Thyroid gland (tissue), 4 donors: ENCODE measurements at regions not wholly inside any gene's neighbourhood (a gene's known extent, or its start where the extent isn't known, plus 50 kb on each side); places are given as distances from the start of the nearest gene placed in this dataset.

ENCODE experiments used
- DNase-seq, 2 donors: peaks; one replicate each; pipeline ENCODE4 v3.0.0-alpha.2; 2019
- H3K27ac ChIP-seq, 3 donors: fragments of 200-600 bp; sonication (generic); 1 replicate in 2 of 3; 2 replicates in 1 of 3; pipeline ENCODE4 v1.5.1; 2016 to 2019; ENCODE audit warnings: mild to moderate bottlenecking in 1 of 3, moderate library complexity in 1 of 3
- H3K27me3 ChIP-seq: fragments of 200-600 bp; sonication (generic); one replicate; pipeline ENCODE4 v1.5.1; 2019
- H3K36me3 ChIP-seq, 2 donors: fragments of 200-600 bp; sonication (generic); one replicate each; pipeline ENCODE4 v1.5.1; 2016 to 2019
- H3K4me1 ChIP-seq, 2 donors: fragments of 200-600 bp; sonication (generic); one replicate each; pipeline ENCODE4 v1.5.1; 2017 to 2019
- H3K4me3 ChIP-seq, 3 donors: fragments of 200-600 bp; sonication (generic); replicated peaks in 1 of 3; 1 replicate in 2 of 3; 2 replicates in 1 of 3; pipeline ENCODE4 v1.5.1; 2016; ENCODE audit warnings: mild to moderate bottlenecking in 1 of 3
- H3K9me3 ChIP-seq: fragments of 200-600 bp; sonication (generic); one replicate; pipeline ENCODE4 v1.5.1; 2017
- CTCF ChIP-seq, 6 experiments: fragments of 200-600 bp in 3 of 6; fragments of 450-650 bp in 3 of 6; sonication (generic) in 3 of 6; IDR thresholded peaks; one replicate each; pipeline ENCODE4 v1.5.1; 2016 to 2019; ENCODE audit warnings: antibody characterized with exemption in 6 of 6, mild to moderate bottlenecking in 2 of 6, inconsistent platforms in 1 of 6, moderate library complexity in 1 of 6
- POLR2A ChIP-seq, 2 donors: fragments of 450-650 bp; IDR thresholded peaks; one replicate each; pipeline ENCODE4 v1.6.1; 2017; ENCODE audit warnings: antibody characterized with exemption in 2 of 2, mild to moderate bottlenecking in 2 of 2, moderate library complexity in 1 of 2
- WGBS, 2 donors: methylation state at CpG; one replicate each; pipeline ENCODE4 v1.1.5; 2017; 5-methylcytosine and 5-hydroxymethylcytosine counted together
- intact Hi-C: fragments of 100-400 bp; cut with DNase I; formaldehyde crosslinking; loops from one replicate; pipeline ENCODE4 v1.15.1; 2023

GRCh38 chr17:79217473-79218135 is 143.0 kb downstream of the ENGASE start:
- Histone ChIP-seq H3K27ac (no peak overlapping the region), H3K4me3 (no peak overlapping the region), H3K9me3 (no peaks in the 10 kb centered on the region), H3K27me3 (peaks cover 4% of the 10 kb centered on the region), H3K36me3 (no peaks in the 10 kb centered on the region), H3K4me1 (no peaks in the 10 kb centered on the region)
- TF ChIP-seq CTCF (IDR thresholded peaks at IDR 0.05) (no peak), POLR2A (IDR thresholded peaks at IDR 0.05) (no peak)
- DNase-seq = no peak
- intact Hi-C loops = no loop called here
- 62 to 64% methylated on average over 12 of the region's 12 CpGs for WGBS, 2 donors

- Histone ChIP-seq H3K4me3 (no peak overlapping the region), H3K36me3 (no peaks in the 10 kb centered on the region), H3K27ac (no peak overlapping the region), H3K9me3 (no peaks in the 10 kb centered on the region), H3K27me3 (no peaks in the 10 kb centered on the region), H3K4me1 (no peaks in the 10 kb centered on the region)
- intact Hi-C loops = no loop called here
- TF ChIP-seq CTCF (IDR thresholded peaks at IDR 0.05) = no peak
- TF ChIP-seq POLR2A (IDR thresholded peaks at IDR 0.05) = no peak
- 63 to 73% methylated on average over 3 to 6 of the region's 6 CpGs for WGBS, 2 donors
- no peak for DNase-seq
Observed at GRCh38 chr17:79216826-79217225, 142.2 kb downstream of the ENGASE start.

- Histone ChIP-seq H3K27me3 (no peaks in the 10 kb centered on the region), H3K27ac (no peak overlapping the region), H3K36me3 (no peaks in the 10 kb centered on the region), H3K4me3 (no peak overlapping the region), H3K9me3 (no peaks in the 10 kb centered on the region), H3K4me1 (no peaks in the 10 kb centered on the region)
- DNase-seq = no peak
- whole genome bisulfite sequencing, 2 donors = 49 to 51% methylated on average over 6 of the region's 6 CpGs
- TF ChIP-seq POLR2A (IDR thresholded peaks at IDR 0.05) (no peak), CTCF (IDR thresholded peaks at IDR 0.05) (no peak)
- intact Hi-C loops = no loop called here
Observed at GRCh38 chr17:79216391-79216790, 141.8 kb downstream of the ENGASE start.

GRCh38 chr17:79215631-79216030 is 141.0 kb downstream of the ENGASE start:
- no peak for TF ChIP-seq POLR2A (IDR thresholded peaks at IDR 0.05)
- no peak for TF ChIP-seq CTCF (IDR thresholded peaks at IDR 0.05)
- no peaks in the 10 kb centered on the region for H3K27me3 ChIP-seq
- WGBS, 2 donors = 76 to 100% methylated on average over 5 to 13 of the region's 13 CpGs
- intact Hi-C loops = no loop called here
- no peak for DNase-seq
- H3K9me3 ChIP-seq = no peaks in the 10 kb centered on the region
- no peaks in the 10 kb centered on the region for H3K36me3 ChIP-seq
- no peaks in the 10 kb centered on the region for H3K4me1 ChIP-seq
- H3K4me3 ChIP-seq = no peak overlapping the region
- no peak overlapping the region for H3K27ac ChIP-seq

- Histone ChIP-seq H3K27me3 (no peaks in the 10 kb centered on the region), H3K27ac (no peak overlapping the region), H3K9me3 (no peaks in the 10 kb centered on the region), H3K4me3 (no peak overlapping the region), H3K36me3 (no peaks in the 10 kb centered on the region), H3K4me1 (no peaks in the 10 kb centered on the region)
- TF ChIP-seq POLR2A (IDR thresholded peaks at IDR 0.05) = no peak
- TF ChIP-seq CTCF (IDR thresholded peaks at IDR 0.05) = no peak
- 42 to 53% methylated on average over 13 to 17 of the region's 20 CpGs for WGBS, 2 donors
- intact Hi-C loops = no loop called here
- no peak for DNase-seq
Observed at GRCh38 chr17:79214940-79215604, 140.4 kb downstream of the ENGASE start.
